NCI-H1092 treated with DMSO at 0.1 percent for 48 hours (cell line): ENCODE measurements at regions not wholly inside any gene's neighbourhood (a gene's known extent, or its start where the extent isn't known, plus 50 kb on each side); places are given as distances from the start of the nearest gene placed in this dataset.
A peak's percentile ranks its signal among the peaks of the same experiment; 100 is the strongest.
"Not testable (repeated sequence)": the region's sequence is repeated elsewhere in the genome, so short reads cannot be mapped to it uniquely, and the experiment has no call there.

ENCODE experiments used
- DNase-seq: peaks from one replicate; lab custom pipeline; 2025; lab: John Stamatoyannopoulos, UW

DNA sequence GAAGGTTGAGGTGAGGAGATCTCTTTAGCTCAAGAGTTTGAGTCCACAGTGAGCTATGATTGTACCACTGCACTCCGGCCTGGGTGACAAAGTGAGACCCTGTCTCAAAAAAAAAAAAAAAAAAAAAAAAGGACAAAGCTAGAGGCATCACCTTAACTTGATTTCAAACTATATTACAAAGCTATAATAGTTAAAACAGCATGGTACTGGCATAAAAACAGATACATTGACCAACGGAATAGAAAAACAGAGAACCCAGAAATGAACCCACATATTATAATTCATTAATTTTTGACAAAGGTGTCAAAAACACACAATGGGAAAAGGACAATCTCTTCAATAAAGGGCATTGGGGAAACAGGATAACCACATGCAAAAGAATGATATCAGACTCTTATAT is 50.8 kb upstream of the MBOAT1 start:
- no peak for DNase-seq

DNA sequence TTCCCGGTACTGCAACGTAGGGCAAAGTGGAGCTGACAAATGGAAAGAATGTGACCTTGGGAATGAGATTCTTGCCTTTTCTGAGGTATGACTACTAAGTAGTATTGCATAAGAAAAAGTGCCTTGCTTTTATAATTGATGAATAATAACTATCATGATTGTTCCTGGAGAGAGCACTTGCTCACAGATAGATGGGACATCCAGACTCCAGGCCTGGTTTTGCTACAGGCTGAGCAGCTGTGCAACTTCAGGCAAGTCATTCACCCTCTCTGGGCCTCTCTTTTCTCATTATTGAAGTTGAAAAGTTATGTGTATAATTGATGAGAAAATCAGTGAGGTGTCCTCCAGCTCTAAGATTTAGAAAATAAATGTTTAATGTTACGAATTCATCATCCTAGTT is 53.6 kb upstream of the MBOAT1 start:
- DNase-seq: no peak

DNA sequence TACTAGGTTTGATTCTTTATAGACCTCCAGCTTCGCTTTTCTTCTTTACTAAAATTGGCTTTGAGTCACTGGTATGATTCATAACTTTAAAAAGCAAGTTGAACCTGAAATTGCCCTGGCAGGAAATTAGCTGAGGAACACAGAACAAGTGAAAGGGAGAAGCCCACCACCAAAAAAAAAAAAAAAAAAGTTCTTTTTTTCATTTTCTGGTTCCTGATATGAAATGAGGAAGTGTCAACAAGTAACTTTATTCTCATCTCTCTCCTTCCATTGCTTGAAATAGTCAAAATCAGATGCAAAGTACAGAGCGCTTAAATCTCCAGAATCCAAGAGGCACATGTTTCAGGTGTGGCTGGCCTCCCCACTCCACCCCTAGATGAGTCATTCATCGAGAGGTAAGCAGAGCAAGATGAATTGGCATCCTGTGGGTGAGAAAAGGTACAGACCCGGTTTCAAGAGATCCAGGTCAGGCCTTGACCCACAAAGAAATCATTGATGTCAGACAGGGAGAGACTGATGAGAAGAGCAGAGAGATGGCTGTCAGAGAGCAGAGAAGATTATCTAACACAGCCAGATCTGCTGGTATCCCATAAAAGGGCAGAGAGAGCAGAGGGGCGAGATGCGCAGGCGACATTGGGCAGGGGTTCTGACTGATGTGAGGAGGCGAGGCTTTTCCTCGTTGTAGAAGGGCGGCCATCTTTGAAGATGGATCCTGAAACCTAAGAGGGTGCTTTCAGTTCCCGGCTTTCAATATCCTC is 54.8 kb upstream of the MBOAT1 start:
- no peak for DNase-seq

DNA sequence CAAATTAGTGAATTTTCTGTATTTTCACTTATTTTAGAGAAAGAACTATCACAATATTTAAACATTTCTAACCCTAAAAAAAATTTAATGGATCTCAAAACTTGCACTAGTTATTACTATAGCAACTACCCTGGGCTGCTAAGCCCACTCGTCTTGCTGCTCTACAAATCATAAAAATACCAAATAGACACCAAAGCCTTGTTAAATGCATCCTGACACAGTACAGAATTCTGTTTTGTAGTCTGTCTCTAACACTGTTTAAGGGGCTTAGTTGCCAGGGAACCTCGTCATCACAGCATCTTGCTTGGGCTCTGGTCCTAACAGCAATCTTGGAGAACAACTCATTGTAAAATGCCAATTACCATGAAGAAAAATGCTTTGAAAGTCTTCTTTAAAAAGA is 56.9 kb upstream of the MBOAT1 start:
- DNase-seq: no peak

DNA sequence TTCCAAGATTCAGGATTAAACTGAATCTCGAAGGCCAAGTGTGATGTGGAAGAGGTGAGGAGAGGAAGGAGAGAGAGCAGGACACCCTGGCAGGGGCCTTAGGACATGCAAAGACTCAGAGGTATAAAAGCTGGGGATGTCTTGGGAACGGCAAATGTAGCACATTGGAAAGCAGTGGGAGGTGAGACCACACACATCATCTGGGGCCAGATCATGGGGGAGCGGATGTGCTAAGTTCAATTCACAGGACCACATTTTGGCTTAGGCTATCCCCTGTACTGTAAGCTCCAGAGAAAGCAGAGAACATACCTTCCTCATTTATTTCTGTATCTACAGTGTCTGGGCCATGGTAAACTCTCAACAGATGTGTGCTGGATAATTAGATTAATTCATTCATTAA is 59.5 kb upstream of the MBOAT1 start:
- DNase-seq: no peak

DNA sequence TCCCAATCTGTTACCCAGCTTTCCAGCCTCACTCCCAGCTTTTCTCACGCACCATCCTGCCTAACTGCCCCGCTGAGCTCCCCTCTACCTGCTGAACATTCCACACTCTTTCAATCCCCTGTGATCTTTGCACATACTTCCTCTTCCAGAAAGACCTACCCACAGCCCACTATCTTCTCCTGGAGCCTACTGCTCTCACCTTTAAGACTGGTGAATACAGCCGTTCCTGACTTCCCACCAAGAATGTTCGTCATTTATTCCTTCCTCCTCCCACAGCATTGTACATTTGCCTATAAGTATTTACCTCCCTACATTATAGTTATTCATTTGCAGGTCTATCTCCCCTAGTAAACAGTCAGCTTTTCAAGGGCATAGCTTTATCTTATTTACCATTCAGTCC is 61.9 kb upstream of the MBOAT1 start:
- no peak for DNase-seq

DNA sequence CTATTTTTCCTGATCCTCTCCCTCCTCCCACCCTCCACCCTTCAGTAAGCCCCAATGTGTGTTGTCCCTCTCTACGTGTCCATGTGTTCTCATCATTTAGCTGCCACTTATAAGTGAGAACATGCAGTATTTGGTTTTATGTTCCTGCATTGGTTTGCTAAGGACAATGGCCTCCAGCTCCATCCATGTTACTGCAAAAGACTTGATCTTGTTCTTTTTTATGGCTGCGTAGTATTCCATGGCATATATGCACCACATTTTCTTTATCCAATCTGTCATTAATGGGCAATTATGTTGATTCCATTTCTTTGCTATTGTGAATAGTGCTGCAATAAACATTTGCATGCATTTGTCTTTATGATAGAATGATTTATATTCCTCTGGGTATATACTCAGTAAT is 63.6 kb upstream of the MBOAT1 start:
- DNase-seq: not testable (repeated sequence)

DNA sequence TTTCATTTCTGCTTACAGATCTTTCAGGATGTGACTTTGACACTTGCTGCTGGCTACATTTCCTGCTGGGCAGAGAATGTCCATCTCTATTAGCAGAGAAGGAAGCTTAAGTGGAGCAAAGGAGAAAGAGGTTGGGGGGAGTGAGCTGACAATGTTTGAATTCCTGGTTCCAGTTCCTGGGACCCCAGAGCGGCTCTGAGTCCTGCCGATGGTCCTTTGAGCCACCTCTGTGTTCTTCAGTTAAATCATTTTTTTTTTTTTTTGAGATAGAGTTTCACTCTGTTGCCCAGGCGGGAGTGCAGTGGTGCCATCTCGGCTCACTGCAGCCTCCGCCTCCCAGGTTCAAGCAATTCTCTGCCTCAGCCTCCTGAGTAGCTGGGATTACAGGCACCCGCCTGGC is 65.5 kb upstream of the MBOAT1 start:
- not testable (repeated sequence) for DNase-seq

DNA sequence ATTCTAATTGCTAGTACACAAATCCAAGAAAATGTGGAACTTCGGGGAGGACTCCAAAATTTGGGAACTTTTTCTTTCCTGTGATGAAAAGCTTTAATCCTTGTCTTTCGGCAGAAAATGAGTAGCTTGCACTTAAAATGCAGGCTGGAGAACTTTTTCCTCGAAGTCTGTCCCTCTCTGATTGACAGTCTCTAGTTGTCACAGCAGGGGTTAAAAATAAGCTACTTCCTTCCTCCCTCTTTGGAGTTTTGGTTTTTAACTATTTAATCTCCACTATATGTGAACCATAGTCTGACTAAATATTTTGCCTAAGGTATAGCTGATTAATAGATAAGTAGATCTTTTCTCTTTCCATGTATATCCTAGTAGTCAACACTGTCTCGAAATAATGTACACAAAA is 66.8 kb upstream of the MBOAT1 start:
- no peak for DNase-seq

DNA sequence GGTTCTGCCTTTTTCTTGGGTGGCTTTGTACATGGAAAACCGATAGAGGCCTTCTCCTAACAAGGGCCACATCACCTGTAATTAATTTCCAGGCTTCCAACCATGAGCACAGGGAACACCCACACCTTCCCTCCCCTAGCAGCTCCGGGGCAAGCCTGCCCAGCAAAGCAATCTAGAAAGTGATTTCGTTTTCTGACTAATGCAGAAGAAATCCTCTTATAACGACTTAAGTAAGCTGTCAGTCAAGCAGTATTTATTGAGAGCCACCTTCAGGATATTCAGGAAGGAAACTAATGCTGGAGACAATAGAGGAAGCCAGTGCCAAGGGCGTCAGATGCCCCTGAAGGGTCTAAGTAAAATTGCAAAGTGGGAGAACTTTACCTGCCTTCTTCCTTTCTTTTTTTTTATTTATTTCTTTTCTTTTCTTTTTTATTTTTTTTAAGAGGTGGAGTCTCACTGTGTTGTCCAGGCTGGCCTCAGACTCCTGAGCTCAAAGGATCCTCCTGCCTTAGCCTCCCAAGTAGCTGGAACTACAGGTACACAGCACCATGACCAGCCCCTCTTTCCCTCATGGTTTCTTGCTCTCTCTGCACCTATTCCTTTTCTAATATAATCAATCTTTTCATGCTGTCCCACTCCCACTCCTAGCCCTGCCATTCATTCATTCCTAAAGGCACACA is 67.5 kb upstream of the MBOAT1 start:
- no peak for DNase-seq

DNA sequence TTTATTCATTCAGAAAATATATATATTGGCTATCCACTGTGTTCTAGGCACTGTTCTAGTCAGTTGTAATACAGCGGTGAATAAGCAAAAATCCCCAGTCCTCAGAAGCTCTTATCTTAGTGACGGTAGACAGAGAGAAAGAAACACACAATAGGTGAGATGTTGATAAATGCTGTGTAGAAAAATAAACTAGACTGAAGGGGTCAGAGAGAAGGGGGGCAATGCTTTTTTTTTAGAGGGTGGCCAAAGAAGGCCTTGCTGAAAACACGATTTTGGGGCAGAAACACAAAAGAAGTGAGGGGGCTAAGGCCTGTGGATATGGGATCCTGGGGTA is 68.0 kb upstream of the MBOAT1 start:
- no peak for DNase-seq

DNA sequence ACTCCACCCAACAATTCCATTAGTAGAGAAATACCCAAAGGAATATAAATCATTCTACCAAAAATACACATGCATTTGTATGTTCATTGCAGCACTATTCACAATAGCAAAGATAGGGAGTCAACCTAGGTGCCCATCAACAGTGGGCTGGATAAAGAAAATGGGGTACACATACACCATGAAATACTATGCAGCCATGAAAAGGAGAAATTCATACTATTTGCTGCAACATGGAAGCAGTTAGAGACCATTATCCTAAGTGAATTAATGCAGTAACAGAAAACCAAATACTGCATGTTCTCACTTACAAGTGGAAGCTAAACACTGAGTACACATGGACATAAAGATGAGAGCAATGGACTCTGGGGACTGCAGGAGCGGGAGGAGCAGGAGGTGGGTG is 72.4 kb upstream of the MBOAT1 start:
- DNase-seq: no peak

DNA sequence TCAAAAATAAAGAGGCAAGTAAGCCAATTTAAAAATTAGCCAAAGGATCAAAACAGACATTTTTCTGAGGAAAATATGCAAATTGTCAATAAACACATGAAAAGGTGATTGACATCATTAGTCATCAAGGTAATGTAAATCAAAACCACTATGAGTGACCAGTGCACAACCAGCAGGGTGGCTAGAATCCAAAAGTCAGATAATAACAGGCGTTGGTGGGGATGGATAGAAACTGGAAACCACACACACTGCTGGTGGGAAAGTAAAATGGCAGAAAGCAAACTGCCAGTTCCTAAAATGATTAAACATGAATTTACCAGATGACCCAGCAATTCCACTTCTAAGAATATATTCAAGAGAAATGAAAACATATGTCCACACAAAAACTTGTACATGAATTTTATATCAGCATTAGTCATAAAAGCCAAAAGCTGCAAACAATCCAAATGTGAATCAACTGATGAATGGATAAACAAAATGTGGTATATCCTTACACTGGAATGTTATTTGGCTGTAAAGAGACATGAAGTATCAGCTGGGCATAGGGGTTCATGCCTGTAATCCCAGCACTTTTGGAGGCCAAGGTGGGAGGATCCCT is 74.8 kb upstream of the MBOAT1 start:
- no peak for DNase-seq

DNA sequence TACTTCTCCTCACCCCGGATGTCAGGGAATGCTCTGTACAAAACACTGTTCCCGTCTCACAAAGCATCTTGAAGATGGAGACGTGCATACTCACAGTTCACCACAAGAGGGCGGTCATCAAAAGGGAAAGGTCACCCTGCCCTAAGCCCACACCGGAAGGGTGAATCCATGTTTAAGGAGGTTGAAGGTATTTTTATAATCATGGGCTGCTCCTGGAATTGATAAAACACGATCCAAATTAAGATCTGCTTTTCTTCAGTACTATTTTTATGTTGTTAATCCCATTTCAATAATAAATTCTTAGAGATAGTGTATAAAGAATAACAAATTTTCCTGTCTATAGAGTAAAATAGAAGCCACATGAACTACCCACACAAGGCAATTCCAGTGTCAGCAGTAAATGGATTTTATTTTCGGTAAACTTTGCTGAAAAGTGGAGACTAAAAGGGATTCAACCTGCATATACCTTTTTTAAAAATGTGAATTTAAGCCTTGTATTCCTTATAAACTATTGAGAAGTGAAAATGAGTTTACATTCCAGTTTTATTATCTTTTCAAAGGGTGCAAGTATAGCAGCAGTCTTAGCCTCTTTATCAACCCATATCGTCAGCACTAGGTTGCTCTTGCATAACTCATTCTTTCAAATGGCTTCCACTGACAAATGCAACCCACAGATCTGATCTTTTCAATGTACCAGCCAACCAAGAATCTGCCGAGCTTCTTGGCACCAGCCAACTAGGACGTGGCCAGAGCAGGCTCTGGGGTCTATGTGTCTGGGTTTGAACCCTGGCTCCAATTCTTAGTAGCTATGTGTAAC is 79.7 kb upstream of the MBOAT1 start:
- DNase-seq: peak; percentile 60

DNA sequence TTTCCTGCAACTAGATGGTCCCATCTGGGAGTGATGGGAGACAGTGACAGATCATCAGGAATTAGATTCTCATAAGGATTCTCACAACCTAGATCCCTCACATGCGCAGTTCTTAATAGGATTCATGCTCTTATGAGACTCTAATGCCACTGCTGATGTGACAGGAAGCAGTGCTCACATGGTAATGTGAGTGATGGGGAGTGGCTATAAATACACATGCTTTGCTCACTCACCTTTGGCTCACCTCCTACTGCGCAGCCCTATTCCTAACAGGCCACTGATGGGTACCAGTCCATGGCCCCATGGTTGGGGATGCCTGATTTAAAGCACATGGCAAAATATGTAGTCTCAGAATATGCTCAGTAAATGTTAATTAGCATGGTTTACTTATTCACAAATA is 80.6 kb upstream of the MBOAT1 start:
- DNase-seq: no peak

DNA sequence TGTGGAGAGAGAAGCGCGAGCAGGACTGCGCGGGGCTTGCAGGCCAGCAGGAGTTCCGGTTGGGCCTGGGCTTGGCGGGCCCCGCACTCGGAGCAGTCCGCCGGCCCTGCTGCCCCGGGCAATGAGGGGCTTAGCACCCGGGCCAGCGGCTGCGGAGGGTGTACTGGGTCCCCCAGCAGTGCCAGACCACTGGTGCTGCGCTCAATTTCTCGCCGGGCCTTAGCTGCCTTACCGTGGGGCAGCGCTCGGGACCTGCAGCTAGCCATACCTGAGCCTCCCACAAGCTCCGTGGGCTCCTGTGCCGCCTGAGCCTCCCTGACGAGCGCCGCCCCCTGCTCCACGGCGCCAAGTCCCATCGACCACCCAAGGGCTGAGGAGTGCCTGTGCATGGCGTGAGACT is 89.0 kb upstream of the MBOAT1 start:
- DNase-seq: no peak

DNA sequence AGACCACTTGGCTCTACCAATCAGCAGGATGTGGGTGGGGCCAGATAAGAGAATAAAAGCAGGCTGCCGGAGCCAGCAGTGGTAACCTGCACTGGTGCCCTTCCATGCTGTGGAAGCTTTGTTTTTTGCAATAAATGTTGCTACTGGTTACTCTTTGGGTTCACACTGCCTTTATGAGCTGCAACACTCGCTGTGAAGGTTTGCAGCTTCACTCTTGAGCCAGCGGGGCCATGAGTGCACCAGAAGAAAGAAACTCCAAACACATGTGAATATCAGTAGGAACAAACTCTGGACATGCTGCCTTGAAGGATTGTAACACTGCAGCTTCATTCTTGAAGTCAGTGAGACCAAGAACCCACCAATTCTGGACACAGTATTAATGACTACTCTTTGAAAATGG is 89.9 kb upstream of the MBOAT1 start:
- no peak for DNase-seq

DNA sequence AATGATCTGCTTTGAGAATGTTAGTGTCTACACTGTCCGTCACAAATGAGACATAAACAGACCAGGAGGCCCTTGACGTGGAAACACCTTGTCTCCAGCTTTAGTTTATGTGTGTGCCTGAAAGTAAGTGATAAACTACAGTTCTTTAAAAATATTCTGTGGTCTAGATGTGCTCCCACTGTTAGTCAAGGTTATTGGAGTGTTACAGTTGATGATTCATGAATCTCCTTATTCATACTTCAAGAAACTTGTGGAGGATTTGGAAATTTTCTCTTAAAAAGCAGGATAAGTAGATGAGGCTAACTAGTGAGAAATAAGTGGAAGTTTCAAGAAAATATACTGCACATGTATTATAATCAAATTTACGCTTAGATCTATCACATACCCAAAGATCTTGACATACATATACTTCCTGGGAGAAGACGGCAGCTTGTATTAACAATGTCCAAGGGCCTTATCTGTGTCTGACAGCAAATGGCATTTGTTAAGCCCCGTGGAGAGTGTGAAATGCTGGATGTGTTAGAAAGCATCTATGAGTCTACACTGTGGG is 90.5 kb upstream of the MBOAT1 start:
- DNase-seq: no peak

DNA sequence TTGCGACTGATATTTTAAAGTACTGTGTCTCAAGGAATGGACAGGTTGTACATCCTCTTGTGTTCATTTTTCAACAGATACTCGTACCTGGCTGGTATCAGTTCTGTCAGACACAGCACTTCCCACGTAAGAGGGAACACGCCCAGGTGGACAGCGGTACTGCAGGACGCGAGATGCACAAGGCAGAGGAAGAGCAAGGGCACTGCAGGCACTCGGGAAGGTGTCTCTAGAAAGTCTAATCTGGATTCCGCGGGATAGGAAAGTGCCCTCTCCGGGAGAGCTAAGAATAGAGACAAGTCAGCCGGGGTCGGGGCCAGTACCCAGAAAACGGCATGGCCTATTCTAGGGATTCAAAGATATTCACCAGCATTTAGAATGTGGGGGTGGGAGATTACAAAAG is 94.2 kb upstream of the MBOAT1 start:
- no peak for DNase-seq

DNA sequence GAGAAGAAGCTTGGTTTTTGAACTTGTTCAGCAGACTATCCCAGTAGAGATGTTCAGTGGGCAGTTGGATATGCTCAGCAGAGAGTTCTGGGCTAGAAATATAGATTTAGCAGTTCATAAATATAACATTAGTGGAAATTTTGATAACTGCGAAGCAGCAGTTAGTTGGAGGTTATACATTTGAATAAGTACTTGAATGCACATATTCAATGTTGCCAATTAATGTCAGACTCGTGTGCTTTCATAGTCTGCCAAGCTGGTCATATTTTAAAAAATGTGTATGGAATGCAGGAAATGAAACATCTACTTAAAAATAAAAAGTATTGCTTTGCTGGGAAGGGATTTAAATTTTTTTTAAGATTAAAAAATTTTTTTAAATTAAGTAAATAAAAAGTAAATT is 92.5 kb upstream of the E2F3 start:
- no peak for DNase-seq

DNA sequence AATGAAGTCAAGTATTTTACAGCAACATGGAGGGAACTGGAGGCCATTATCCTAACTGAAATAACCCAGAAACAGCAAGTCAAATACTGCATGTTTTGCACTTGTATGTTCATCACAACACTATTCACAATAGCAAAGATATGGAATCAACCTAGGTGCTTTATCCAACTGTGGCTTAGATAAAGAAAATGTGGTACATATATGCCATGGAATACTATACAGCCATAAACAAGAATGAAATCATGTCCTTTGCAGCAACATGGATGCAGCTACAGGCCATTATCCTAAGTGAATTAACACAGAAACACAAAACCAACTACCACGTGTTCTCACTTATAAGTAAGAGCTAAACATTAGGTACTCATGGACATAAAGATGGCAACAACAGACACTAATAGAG is 91.5 kb upstream of the E2F3 start:
- no peak for DNase-seq

DNA sequence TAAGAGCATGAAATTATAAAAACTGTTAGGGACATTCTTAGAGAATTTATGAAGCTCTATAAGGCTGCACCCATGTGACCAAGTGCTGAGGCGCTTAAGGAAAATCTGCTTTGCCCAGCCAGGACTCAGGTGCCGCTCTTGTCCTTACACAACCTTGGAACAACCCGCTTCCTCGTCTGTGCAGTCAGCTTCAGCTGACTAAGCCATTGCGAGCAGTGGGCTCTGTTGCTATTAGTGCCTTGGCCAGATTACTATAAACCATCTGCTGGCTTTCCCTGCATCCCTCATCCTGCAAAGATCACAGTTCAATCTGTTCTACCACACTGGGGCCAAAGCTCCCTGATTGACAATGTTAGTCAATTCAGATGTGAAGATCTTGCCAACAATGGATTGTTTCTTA is 89.1 kb upstream of the E2F3 start:
- no peak for DNase-seq

DNA sequence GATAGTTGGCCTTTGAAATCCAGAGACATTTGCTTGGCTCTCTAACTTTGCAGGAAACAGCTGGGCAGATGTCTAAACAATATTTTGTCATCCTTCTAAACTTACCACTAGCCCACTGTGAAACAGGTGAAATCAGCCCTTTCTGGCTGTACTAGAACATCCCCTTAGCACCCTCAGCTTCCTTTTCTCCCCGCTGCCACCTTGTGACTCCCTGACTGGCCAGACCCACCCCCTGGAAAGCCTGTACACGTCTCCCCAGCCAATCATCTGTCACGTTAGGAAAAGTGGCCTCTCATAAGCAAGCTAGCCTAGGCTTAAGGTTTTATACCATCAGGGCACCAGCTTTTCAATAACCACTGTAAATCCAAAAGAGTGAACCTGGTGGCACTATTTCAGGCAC is 88.6 kb upstream of the E2F3 start:
- DNase-seq: no peak
